GM18519 (cell line): ENCODE measurements at regions not wholly inside any gene's neighbourhood (a gene's known extent, or its start where the extent isn't known, plus 50 kb on each side); places are given as distances from the start of the nearest gene placed in this dataset.
A peak's percentile ranks its signal among the peaks of the same experiment; 100 is the strongest.
"Not testable (repeated sequence)": the region's sequence is repeated elsewhere in the genome, so short reads cannot be mapped to it uniquely, and the experiment has no call there.

ENCODE experiments used
- ATAC-seq: cut with Tn5 transposase; IDR thresholded peaks from one replicate; pipeline ENCODE4 v1.9.1; 2021; ENCODE audit warnings: mild to moderate bottlenecking, moderate library complexity; ENCODE audit not compliant: unreplicated experiment, low FRiP score

DNA sequence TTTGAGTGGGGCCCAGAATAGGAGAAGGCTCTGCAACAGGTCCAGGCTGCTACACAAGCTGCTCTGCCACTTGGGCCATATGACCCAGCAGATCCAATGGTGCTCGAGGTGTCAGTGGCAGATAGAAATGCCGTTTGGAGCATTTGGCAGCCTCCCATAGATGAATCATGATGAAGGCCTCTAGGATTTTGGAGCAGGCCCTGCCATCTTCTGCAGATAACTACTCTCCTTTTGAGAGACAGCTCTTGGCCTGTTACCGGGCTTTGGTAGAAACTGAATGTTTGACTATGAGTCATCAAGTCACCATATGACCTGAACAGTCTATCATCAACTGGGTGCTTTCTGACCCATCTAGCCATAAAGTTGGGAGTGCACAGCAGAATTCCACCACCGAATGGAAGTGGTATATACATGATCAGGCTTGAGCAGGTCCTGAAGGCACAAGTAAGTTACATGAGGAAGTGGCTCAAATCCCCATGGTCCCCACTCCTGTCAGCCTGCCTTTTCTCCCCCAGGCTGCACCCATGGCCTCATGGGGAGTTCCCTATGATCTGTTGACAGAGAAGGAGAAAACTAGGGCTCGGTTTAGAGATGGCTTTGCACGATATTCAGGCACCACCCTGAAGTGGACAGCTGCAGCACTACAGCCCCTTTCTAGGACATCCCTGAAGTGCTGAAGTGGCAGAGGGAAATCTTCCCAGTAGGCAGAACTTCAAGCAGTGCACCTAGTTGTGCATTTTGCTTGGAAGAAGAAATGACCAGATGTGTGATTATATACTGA is 971.4 kb downstream of the MCTP2 start:
- no peak for ATAC-seq

DNA sequence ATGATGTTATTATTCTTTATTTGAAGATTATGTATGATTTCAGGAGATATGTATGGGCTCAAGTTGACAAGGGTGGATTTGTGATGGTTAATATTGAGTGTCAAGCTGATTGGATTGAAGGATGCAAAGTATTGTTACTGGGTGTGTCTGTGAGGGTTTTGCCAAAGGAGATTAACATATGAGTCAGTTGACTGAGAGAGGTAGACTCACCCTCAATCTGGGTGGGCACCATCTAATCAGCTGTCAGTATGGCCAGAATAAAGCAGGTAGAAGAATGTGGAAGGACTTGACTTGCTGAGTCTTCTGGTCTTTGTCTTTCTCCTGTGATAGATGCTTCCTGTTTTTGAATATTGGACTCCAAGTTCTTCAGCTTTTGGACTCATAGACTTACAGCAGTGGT is 973.7 kb downstream of the MCTP2 start:
- ATAC-seq, result no peak

DNA sequence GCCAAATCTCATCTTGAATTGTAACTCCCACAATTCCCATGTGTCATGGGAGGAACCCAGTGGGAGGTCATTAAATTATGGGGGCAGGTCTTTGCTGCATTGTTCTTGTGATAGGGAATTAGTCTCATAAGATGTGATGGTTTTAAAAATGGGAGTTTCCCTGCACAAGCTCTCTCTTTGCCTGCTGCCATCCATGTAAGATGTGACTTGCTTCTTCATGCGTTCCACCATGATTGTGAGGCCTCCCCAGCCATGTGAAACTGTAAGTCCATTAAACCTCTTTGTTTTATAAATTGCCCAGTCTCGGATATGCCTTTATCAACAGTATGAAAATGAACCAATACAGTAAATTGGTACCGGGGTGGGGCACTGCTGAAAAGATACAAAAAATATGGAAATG is 974.5 kb downstream of the MCTP2 start:
- ATAC-seq, result not testable (repeated sequence)

DNA sequence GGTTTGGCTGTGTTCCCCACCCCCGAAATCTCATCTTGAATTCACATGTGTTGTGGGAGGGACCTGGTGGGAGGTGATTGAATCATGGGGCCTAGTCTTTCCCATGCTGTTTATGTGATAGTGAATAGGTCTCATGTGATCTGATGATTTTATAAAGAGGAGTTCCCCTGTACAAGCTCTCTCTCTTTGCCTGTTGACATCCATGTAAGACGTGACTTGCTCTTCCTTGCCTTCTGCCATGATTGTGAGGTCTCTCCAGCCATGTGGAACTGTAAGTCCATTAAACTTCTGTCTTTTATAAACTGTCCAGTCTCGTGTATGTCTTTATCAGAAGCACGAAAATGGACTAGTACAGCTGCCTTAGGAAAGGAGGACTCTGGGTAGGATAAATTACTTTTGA is 976.7 kb downstream of the MCTP2 start:
- no peak for ATAC-seq

DNA sequence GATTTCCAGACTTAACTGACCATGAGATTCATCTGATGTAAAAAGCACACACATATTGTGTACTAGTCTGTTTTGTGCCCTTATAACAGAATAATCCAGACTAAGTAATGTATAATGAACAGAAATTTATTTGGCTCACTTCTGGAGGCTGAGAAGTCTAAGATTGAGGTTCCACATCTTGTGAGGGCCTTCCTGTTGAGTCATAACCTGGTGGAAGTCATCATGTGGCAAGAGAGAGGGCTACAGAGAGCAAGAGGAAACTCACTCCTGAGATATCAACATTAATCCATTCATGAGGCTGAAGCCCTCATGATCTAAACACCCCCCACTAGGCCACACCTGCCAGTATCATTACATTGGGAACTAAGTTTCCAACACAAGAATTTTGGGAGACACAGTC is 977.6 kb downstream of the MCTP2 start:
- no peak for ATAC-seq

DNA sequence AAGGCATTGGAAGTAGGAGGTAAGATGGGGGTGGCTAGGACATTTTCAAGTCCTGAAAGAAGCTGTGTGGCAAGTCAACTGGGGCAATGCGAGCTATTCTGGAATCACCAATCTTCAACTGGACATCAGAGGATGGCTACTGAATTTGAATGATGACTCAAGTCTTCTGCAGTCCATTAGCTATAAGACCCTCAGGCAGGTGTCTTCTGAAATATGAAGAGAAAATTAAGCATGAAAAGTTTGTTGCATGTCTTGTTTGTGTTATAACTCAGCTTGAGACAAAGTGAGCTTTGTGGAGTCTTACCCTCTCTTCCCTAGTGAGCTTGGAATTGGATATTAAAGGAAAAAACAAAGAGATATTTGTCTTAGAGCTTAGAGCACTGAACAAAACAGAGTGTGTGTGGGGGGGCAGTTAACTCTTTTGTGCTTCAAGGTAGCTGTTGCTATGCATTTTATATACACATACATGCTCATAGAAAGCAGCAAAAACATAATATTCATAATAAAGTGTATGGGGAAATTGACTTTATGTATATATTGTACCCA is 979.1 kb downstream of the MCTP2 start:
- no peak for ATAC-seq

DNA sequence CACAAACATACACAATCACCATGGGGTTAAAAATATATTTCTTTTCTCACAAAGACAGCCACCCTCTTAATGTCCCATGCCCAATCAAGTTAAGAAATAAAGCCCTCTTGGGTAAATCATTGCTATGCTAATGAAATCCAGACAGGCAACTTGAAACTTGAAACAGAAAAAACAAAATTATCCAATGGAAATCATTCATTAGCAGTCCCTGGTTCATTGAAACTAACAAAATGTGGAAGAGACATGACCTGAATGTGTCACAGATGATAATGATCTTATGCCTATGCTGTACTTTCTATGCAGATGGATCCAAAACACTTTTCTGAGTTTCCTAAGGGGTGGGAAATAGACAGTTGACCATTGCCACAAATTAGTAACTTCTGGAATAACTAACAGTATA is 983.7 kb downstream of the MCTP2 start:
- ATAC-seq, result no peak

DNA sequence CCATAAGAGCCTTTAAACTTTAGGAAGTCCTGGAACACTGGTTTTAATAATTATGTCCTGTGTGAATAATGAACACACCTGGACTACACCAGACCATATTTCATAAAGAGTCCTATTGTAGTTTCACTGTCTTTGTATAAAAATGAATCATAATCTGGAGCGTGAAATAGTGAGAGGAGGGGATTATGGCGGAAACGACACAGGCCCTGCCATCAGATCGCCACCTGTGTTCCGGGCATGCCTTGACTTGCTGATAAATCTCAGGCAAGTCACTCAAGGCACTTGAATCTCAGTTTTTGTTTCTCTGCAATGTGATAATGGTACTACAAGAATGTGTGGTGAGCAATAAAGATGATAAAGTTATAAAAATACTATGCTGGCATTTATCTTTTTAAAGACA is 995.5 kb downstream of the MCTP2 start:
- no peak for ATAC-seq

DNA sequence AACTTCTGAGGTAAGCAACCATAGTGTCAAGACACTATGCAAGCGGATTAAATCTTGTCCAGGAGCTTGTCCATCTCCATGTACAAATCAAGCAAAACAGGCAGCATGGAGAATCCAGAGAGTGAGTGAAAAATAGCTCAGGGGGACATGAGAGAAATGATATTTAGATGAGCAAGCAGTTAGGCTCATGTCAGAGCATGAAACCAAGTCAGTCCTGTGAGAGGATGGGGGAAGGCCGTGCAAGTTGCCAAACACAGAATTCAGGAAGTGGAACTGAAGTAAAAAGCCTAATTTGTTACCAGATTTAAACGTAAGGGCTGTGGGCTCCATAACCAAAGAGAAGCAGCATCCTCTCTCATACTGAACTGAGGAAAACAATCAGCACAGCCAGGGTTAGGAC is 995.9 kb downstream of the MCTP2 start:
- no peak for ATAC-seq

DNA sequence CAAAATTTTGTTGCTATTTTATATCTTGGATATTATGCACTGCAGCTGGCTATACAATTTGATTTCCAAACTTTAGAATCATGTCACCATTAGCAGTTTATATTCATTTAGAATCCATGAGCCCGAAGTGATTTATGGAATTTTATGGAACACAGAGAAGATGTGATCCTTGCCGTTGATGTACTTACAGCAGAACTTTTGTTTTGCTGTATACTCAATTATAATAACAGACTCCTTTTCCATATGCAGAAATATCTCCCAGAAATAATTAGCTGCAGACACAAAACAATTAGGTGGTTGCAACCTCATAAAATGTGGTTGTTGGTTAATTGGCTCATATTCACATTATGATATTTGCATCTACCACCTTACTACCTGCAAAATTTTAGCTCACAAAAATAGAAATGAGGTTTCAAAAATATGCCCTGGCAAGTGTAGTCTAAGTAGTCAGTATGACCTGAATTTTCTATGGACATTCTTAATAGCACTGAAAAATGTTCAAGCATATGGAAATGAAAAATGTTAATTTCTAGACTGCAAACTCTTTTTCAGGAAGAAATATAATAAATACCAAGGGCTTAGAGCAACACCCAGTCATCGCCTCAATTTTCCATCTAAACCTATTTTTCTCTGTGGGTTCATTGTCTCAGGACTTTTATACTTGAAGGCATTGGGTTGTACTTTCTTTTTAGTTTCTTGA is 997.6 kb downstream of the MCTP2 start:
- no peak for ATAC-seq

DNA sequence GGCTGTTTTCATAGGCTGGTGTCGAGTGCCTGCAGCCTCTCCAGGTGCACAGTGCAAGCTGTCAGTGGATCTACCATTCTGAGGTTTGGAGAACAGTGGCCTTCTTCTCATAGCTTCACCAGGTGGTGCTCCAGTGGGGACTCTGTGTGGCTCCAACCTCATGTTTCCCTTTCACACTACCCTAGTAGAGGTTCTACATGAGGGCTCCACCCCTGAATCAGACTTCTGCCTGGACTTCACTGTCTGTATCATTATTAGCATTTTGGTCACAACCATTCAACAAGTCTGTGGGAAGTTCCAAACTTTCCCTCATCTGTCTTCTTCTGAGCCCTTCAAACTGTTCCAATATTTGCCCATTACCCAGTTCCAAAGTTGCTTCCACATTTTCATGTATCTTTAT is 1003.7 kb downstream of the MCTP2 start:
- ATAC-seq, result no peak

DNA sequence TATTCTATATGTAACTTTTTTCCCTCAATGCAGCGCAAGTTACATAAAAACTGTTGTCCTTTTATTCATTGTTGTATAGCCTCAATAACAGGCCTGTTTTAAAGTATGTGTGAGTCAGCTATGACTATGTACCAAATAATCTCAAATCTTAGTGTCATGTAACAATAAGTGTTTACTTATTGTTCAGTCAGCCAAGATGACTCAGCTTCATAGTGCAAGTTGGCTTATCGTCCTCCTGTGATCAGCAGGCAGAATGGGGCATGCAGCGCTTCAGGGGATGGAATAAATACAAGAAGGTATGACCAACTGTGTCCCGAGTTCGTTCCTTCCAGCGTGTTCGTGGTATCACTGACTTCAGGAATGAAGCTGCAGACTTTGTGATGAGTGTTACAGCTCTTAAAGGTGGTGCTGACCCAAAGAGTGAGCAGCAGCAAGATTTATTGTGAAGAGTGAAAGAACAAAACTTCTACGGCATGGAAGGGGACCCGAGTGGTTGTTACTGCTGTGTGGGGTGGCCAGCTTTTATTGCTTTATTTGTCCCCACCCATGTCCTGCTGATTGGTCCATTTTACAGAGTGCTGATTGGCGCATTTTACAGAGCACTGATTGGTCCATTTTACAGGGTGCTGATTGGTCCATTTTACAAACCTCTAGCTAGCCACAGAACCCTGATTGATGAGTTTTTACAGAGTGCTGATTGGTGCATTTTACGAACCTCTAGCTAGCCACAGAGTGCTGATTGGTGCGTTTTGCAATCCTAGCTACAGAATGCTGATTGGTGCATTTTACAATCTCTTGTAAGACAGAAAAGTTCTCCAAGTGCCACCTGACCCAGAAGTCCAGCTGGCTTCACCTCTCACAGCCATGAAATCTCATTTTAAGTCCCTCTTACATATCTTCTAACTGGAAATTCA is 1016.0 kb downstream of the MCTP2 start:
- no peak for ATAC-seq

DNA sequence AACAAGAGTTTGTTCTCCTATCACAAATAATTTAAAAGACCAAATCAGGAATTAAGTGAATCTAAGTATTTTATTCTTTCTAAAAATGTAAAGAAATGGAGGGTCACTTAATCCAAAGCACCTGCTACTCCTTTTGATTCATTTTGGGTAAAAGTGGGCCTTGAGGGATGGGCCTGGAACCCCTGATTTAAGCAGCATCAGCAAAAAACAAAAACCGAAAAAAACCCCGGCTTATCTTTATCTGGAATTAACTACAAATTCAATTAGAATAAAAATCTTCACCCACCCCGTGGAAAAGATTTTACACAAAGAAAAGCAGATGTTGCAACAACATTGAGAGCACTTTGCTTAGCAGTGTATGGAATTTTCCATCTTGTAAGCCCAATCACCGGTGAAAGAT is 1018.2 kb downstream of the MCTP2 start:
- no peak for ATAC-seq

DNA sequence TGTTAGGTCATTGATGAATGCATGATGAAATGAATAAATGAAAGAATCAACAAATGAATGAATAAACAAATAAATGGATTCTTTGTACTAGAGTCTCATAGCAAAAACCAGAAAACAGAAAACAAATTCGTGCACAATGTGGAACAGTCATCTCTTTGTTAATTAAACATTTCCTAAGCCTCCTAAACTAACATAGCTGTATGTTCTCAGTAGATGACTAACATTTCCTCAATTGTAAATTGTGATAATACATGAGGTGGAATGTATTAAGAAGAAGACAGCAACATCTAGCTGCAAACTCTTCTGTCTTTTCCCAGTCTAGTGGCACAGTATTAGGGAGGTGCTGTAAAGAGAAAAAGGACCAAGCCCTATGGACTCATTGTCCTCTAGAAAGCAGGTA is 1021.0 kb downstream of the MCTP2 start:
- ATAC-seq, result no peak

DNA sequence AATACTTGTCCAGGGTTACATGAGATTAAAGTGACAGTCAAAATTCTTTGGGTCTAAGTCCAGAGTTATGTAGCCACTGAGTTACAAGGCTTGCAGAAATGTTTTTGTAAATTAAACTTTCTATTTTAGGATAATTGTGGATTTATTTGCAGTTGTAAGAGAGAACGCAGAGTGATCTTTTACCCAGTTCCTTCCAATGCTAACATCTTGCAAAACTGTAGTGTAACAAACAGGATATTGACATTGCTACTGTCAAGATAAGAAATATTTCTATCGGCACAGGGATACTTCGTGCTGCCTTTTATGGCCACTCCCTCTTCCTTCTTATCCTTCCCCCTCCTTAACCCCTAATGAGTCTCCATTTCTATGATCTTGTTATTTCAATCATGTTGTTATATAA is 1022.9 kb downstream of the MCTP2 start:
- ATAC-seq, result no peak

DNA sequence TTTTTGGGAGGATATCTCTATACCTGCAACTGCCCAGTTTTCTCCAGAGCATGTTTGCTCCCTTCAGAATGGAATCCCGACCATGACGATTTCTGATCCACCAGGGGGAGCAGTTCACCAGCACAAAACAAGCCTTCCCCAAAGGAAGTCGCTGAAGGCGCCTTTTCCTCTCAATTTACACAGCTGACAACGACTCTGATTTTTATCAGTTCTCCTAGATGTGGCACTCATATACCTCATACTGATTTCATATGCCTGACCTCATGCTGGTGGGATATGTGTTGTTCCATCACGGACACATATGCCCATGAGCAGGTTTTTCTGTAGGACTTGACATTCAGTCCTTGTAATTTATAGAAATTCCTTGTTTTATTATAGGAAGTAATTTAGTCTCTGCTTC is 1028.2 kb downstream of the MCTP2 start:
- peak; percentile 63 for ATAC-seq

DNA sequence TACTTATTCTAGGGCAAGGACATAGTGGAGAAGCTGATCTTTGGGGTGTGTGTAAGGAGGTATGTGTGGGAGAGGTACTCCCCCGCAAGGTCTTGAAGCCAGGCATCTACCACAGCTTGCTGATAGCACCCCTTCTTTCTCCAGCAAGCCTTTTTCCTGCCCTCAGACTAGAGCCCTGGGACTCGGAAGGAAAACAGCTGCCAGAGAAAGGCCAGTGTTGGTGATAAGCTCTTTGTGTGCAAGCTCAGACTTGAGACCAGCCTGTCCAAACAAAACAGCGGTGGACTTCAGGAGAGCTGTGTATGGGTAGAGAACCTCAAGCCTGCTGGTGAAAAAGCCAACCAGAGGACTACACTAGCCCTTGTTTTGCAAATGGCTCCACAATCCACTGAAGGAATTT is 1028.6 kb downstream of the MCTP2 start:
- ATAC-seq, result no peak

DNA sequence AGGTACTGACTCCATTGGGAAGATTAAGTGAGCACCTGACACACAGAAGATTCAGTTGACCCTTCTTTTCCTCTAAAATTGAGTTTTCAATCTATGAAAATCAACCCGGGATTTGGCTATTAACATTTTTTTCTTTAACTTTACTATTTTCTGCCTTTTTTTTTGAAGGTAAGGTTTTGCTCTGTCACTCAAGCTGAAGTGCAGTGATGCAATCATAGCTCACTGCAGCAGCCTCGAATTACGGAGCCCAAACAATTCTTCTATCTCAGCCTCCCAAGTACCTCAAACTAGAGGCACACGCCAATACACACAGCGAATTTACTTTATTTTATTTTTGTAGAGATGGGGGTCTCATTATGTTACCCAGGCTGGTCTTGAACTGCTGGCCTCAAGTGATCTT is 1029.5 kb downstream of the MCTP2 start:
- no peak for ATAC-seq

DNA sequence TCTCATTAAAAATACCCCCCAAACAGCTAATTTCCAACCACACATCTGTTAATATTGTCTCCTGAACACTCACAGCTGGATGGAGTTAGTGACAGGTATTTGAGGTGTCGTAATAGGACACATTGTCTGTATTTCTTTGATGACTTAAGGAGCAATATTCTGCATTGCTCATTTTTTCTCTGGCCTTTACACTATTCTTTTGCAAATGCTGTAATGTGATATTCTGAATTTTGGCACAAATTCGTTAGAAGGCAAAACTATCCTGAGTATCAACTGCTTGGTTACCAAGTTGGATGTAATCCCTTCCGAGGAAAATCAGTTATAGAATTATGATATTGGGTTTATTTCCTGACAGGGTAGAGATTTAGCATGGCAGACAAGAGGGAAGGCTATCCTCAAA is 1030.2 kb downstream of the MCTP2 start:
- no peak for ATAC-seq

DNA sequence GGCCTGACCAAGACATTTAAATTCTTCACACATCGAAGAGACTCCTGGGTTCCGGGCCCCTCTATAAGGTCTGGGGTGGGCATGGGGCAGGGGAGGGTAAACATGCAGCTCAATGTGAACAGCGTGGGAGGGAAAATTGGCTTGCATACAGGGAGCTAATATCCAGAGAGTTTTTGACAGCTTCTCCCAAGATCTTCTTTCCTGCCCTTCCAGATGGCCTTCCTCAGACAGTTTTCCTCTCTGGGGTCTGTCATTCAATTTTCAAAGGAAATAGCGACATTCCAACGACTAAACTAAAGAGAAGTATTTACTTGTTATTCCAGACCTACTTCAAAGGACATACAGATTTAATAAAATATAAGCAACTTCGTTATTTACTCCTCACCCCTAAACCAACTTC is 1030.6 kb downstream of the MCTP2 start:
- no peak for ATAC-seq
